IMR-90 (cell line): ENCODE measurements at regions not wholly inside any gene's neighbourhood (a gene's known extent, or its start where the extent isn't known, plus 50 kb on each side); places are given as distances from the start of the nearest gene placed in this dataset.

Experiments
- ATAC-seq: fragments of 200-7000 bp; cut with Tn5 transposase; 2 replicates; pipeline ENCODE4 v1.9.1; 2020; ENCODE audit warnings: low read depth, mild to moderate bottlenecking, moderate library complexity
- BruUV-seq: library from RNA; stranded (reverse); fragments of 400-500 nt; replicated peaks from 2 replicates; lab custom pipeline; 2021; lab: Mats Ljungman, UMichigan
- CTCF ChIA-PET: fragments of 300-600 bp; formaldehyde crosslinking; extraction: SDS; loops from one replicate; lab custom pipeline; 2021; ENCODE audit warnings: antibody characterized with exemption; lab: Yijun Ruan, JAX
- POLR2A ChIA-PET: fragments of 300-600 bp; sonication (Branson Sonifier 250); formaldehyde crosslinking; loops from one replicate; lab custom pipeline; 2022; ENCODE audit warnings: antibody characterized with exemption; ENCODE audit not compliant: unreplicated experiment; lab: Charles Lee
- DNase-seq: peaks from one replicate; pipeline ENCODE4 v3.0.0; 2013
- H2AFZ ChIP-seq: replicated peaks from 2 replicates; pipeline ENCODE3; 2013; ENCODE audit warnings: low read length, mild to moderate bottlenecking; ENCODE audit not compliant: poor library complexity
- H2AK5ac ChIP-seq: 2 replicates; pipeline ENCODE4 v1.6.1; 2013; ENCODE audit warnings: low read depth, low read length, inconsistent platforms
- H2AK9ac ChIP-seq: replicated peaks from 2 replicates; pipeline ENCODE3; 2013; ENCODE audit warnings: mild to moderate bottlenecking, low read depth, low read length, moderate library complexity; ENCODE audit not compliant: poor library complexity
- H2BK120ac ChIP-seq: 2 replicates; pipeline ENCODE4 v1.6.1; 2013; ENCODE audit warnings: low read depth, low read length, inconsistent platforms
- H2BK15ac ChIP-seq: 3 replicates; pipeline ENCODE4 v1.6.1; 2013; ENCODE audit warnings: low read depth, low read length, inconsistent platforms
- H2BK20ac ChIP-seq: 2 replicates; pipeline ENCODE4 v1.6.1; 2013; ENCODE audit warnings: low read depth, mild to moderate bottlenecking, inconsistent platforms, low read length, moderate library complexity
- H2BK5ac ChIP-seq: 2 replicates; pipeline ENCODE4 v1.6.1; 2013; ENCODE audit warnings: mild to moderate bottlenecking, low read depth, low read length, inconsistent platforms; ENCODE audit not compliant: poor library complexity, severe bottlenecking
- H3K14ac ChIP-seq: replicated peaks from 2 replicates; pipeline ENCODE4 v1.6.1; 2013; ENCODE audit warnings: low read depth, low read length, inconsistent platforms
- H3K18ac ChIP-seq: 2 replicates; pipeline ENCODE4 v1.6.1; 2013; ENCODE audit warnings: low read depth, low read length, control low read depth
- H3K23ac ChIP-seq: 2 replicates; pipeline ENCODE4 v1.6.1; 2013; ENCODE audit warnings: low read depth, low read length, inconsistent platforms
- H3K27ac ChIP-seq: 2 replicates; pipeline ENCODE4 v1.5.1; 2013; ENCODE audit warnings: mild to moderate bottlenecking, control low read depth, low read length; ENCODE audit not compliant: insufficient read depth
- H3K27me3 ChIP-seq: 2 replicates; pipeline ENCODE4 v1.6.1; 2013; ENCODE audit warnings: low read length; ENCODE audit not compliant: control insufficient read depth, insufficient read depth
- H3K36me3 ChIP-seq: 2 replicates; pipeline ENCODE4 v1.6.1; 2013; ENCODE audit warnings: low read length, mixed read lengths; ENCODE audit not compliant: control insufficient read depth, insufficient read depth
- H3K4ac ChIP-seq: 2 replicates; pipeline ENCODE4 v1.6.1; 2013; ENCODE audit warnings: low read depth, low read length, inconsistent platforms
- H3K4me1 ChIP-seq: 2 replicates; pipeline ENCODE4 v1.6.1; 2013; ENCODE audit warnings: low read length, mixed read lengths; ENCODE audit not compliant: control insufficient read depth, insufficient read depth
- H3K4me2 ChIP-seq: 2 replicates; pipeline ENCODE4 v1.6.1; 2013; ENCODE audit warnings: low read depth, mild to moderate bottlenecking, control low read depth, low read length, moderate library complexity
- H3K4me3 ChIP-seq: 2 replicates; pipeline ENCODE4 v1.5.1; 2013; ENCODE audit warnings: low read depth, mild to moderate bottlenecking, control low read depth, low read length, moderate library complexity; ENCODE audit not compliant: insufficient read depth
- H3K56ac ChIP-seq: 2 replicates; pipeline ENCODE4 v1.6.1; 2013; ENCODE audit warnings: low read length, inconsistent platforms; ENCODE audit not compliant: insufficient read depth; ENCODE audit errors: extremely low read depth
- H3K79me1 ChIP-seq, 2 experiments: 2 replicates each; pipeline ENCODE4 v1.6.1; 2013; ENCODE audit warnings: low read length in 2 of 2, inconsistent platforms in 1 of 2, low read depth in 1 of 2
- H3K9ac ChIP-seq: 2 replicates; pipeline ENCODE4 v1.6.1; 2013; ENCODE audit warnings: low read depth, low read length, control low read depth
- H3K9me1 ChIP-seq: 2 replicates; pipeline ENCODE4 v1.6.1; 2013; ENCODE audit warnings: low read length, inconsistent platforms; ENCODE audit not compliant: insufficient read depth
- H3K9me3 ChIP-seq: 2 replicates; pipeline ENCODE4 v1.6.1; 2013; ENCODE audit warnings: low read length; ENCODE audit not compliant: control insufficient read depth, insufficient read depth
- H4K20me1 ChIP-seq: 2 replicates; pipeline ENCODE4 v1.6.1; 2013; ENCODE audit warnings: low read length, inconsistent platforms; ENCODE audit not compliant: insufficient read depth
- H4K5ac ChIP-seq: 2 replicates; pipeline ENCODE4 v1.6.1; 2013; ENCODE audit warnings: mild to moderate bottlenecking, low read depth, low read length, control low read depth
- H4K8ac ChIP-seq, 2 experiments: 2 replicates each; pipeline ENCODE4 v1.6.1; 2013; ENCODE audit warnings: low read depth in 2 of 2, low read length in 2 of 2, control low read depth in 1 of 2, inconsistent platforms in 1 of 2
- H4K91ac ChIP-seq: 2 replicates; pipeline ENCODE4 v1.6.1; 2013; ENCODE audit warnings: low read depth, low read length, inconsistent platforms; ENCODE audit not compliant: insufficient read depth
- BHLHE40 ChIP-seq: fragments of 150-350 bp; IDR thresholded peaks from 2 replicates; pipeline ENCODE4 v1.6.1; 2016; ENCODE audit warnings: mild to moderate bottlenecking, low read depth, low read length
- CHD1 ChIP-seq: IDR thresholded peaks from 2 replicates; pipeline ENCODE4 v1.6.1; 2012; ENCODE audit warnings: low read depth, low read length, improper control_type of control experiment
- MXI1 ChIP-seq: IDR thresholded peaks from 2 replicates; pipeline ENCODE4 v1.6.1; 2012; ENCODE audit warnings: low read depth, mild to moderate bottlenecking, low read length, moderate library complexity, borderline replicate concordance
- RCOR1 ChIP-seq: IDR thresholded peaks from 2 replicates; pipeline ENCODE4 v1.6.1; 2012; ENCODE audit warnings: mild to moderate bottlenecking, low read length, improper control_type of control experiment; ENCODE audit not compliant: insufficient replicate concordance
- dilution Hi-C: fragments of 300-500 bp; cut with HindIII; formaldehyde crosslinking; loops from one replicate; pipeline ENCODE4 v1.14.3; 2018; ENCODE audit warnings: low sequenced_read_pairs; ENCODE audit not compliant: unreplicated experiment
- in situ Hi-C: fragments of 300-500 bp; cut with MboI; formaldehyde crosslinking; loops from 3 replicates; pipeline ENCODE4 v1.14.3; 2019; ENCODE audit warnings: low sequenced_read_pairs, inconsistent platforms, mixed read lengths
- intact Hi-C: fragments of 100-400 bp; cut with micrococcal nuclease; formaldehyde crosslinking; loops from 2 replicates; pipeline ENCODE4 v1.10.0; 2022
- TF ChIP-seq, protein P1 (sequence below): fragments of 150-350 bp; IDR thresholded peaks from 2 replicates; pipeline ENCODE4 v1.6.1; 2017; ENCODE audit warnings: mild to moderate bottlenecking, antibody characterized with exemption, low read length, low read depth

DNA sequence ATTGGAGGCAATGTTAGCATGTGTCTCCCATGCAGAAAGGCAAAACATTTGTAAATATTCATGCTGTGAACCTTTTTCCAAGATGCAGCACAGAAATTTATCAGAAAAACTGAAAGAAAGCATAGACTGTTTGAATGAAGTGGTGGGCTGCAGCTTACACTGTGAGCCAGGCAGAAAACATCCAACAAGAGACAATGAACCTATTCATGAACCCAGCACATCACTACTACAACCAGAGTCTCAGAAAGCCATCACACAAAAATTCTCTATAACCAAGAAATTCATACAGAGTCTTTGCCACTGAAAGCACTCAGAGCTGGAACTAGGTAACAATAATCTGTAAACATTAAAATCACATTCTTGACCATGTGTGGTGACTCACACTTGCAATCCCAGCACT lies 448.9 kb downstream of the UQCRFS1 start:
- H3K23ac ChIP-seq = no peak overlapping the region
- CTCF ChIA-PET = no interaction called here
- no peak overlapping the region for H4K5ac ChIP-seq
- no peaks in the 10 kb centered on the region for H4K20me1 ChIP-seq
- no peak overlapping the region for H2BK5ac ChIP-seq
- no peak overlapping the region for H2BK20ac ChIP-seq
- dilution Hi-C loops (no loop called here), intact Hi-C loops (no loop called here), in situ Hi-C loops (no loop called here)
- no peak overlapping the region for H2AK9ac ChIP-seq
- no peak overlapping the region for H3K4me2 ChIP-seq
- no peak overlapping the region for H3K4me3 ChIP-seq
- H2BK15ac ChIP-seq = no peak overlapping the region
- no peaks in the 10 kb centered on the region for H3K79me1 ChIP-seq
- no peaks in the 10 kb centered on the region for H3K9me1 ChIP-seq
- no peaks in the 10 kb centered on the region for H3K4me1 ChIP-seq
- no peak overlapping the region for H3K9ac ChIP-seq
- no peak overlapping the region for H3K14ac ChIP-seq
- H3K18ac ChIP-seq = no peak overlapping the region
- H2AK5ac ChIP-seq = no peak overlapping the region
- no peaks in the 10 kb centered on the region for H3K36me3 ChIP-seq
- POLR2A ChIA-PET = no interaction called here
- ATAC-seq = no peak
- H2BK120ac ChIP-seq = no peak overlapping the region
- H2AFZ ChIP-seq = no peak overlapping the region
- no TSS peak for BruUV-seq
- no peaks in the 10 kb centered on the region for H3K27me3 ChIP-seq
- peaks cover 2% of the 10 kb centered on the region; the same call in 1 of the 2 replicates for H3K9me3 ChIP-seq
- DNase-seq = no peak
- H3K27ac ChIP-seq = no peak overlapping the region
- no peak overlapping the region for H4K8ac ChIP-seq
- no peak overlapping the region for H3K4ac ChIP-seq
- no peak for TF ChIP-seq RCOR1
- no peak for TF ChIP-seq BHLHE40
- TF ChIP-seq, protein P1, sequence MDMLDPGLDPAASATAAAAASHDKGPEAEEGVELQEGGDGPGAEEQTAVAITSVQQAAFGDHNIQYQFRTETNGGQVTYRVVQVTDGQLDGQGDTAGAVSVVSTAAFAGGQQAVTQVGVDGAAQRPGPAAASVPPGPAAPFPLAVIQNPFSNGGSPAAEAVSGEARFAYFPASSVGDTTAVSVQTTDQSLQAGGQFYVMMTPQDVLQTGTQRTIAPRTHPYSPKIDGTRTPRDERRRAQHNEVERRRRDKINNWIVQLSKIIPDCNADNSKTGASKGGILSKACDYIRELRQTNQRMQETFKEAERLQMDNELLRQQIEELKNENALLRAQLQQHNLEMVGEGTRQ = no peak
- TF ChIP-seq CHD1 = no peak
- TF ChIP-seq MXI1 = no peak
- no peak overlapping the region for H3K56ac ChIP-seq
- no peak overlapping the region for H4K91ac ChIP-seq
